HG03575 (cell line): ENCODE measurements at regions not wholly inside any gene's neighbourhood (a gene's known extent, or its start where the extent isn't known, plus 50 kb on each side); places are given as distances from the start of the nearest gene placed in this dataset.

Experiments used
- ATAC-seq: cut with Tn5 transposase; IDR thresholded peaks from one replicate; pipeline ENCODE4 v1.9.1; 2021; ENCODE audit not compliant: unreplicated experiment, insufficient number of reproducible peaks, low FRiP score; ENCODE audit errors: extremely low read depth

DNA sequence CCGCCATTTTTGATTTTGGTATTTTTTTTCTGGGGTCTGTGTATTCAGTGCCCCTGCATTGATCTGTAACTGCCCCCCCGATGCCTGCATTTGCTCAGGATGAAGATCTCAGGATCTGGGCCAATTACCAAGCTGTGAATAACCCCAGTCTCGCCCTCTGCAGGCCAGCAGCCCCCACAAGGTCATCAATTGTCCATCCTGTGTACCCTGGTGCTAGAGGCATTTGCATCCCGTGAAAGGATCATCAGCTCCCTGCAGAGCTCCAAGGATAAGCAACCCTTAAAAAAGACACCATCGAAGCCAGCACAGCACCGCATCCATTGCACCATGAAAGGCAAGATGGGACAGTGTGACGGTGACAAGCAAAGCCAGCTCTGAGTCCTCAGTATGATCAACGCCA is 154.1 kb upstream of the KLHL29 start:
- ATAC-seq, result no peak

DNA sequence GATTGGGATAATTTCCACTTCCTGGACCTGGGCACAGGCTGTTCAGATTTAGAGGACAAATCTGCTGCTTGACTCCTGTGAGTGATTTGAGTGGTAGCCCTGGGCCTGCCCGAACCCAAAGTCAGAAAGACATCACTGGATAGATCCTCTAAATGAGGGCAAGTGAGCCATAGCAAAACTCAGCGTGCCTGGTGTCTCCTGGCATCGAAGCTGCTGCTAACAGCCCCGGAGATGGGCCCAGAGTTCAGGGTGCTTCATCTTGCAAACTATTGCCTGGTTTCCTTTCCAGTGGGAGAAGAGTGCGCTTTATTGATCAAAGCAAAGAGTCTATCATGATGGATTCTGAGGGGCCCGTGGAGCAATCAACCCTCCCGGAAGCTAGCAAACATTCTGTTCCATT is 153.1 kb upstream of the KLHL29 start:
- no peak for ATAC-seq

DNA sequence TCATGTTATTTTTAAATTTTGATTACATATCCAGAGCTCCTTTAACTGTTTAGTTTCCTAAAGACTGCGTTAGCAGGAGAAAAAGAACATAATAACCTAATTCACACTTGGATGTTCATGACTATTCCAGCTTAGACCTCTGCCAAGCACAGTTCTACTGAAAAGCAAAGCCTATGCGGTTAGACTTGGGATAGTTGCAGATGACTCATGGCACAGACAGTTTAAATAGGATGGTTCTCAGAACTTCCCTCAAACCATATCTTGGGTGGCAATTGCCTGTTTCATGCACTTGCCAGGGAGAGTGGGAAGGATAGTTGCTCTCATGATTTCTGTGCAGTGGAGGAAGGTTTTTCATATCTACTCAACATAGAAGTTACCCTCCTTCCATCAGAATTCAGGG is 149.7 kb upstream of the KLHL29 start:
- ATAC-seq, result no peak

GRCh38 chr2:23235736-23236135 is 149.2 kb upstream of the KLHL29 start:
- no peak for ATAC-seq

DNA sequence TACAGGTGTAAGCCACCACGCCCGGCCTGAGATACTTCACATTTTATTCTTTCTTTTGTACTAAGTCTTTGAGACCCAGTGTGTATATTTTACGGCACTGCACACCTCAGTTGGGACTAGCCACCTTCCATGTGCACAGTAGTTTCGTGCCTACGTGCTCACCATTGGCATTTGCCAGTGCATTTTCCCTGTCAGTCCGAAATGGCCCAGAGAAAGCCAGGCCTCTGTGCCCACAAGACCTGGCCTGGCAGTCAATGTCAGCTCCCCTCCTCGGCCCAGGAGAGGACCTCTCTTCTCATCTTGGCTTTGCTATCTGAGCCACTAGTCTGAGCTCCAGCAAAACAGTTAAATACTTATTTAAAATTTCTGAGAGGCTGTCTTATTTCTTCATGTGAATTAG is 147.8 kb upstream of the KLHL29 start:
- no peak for ATAC-seq

DNA sequence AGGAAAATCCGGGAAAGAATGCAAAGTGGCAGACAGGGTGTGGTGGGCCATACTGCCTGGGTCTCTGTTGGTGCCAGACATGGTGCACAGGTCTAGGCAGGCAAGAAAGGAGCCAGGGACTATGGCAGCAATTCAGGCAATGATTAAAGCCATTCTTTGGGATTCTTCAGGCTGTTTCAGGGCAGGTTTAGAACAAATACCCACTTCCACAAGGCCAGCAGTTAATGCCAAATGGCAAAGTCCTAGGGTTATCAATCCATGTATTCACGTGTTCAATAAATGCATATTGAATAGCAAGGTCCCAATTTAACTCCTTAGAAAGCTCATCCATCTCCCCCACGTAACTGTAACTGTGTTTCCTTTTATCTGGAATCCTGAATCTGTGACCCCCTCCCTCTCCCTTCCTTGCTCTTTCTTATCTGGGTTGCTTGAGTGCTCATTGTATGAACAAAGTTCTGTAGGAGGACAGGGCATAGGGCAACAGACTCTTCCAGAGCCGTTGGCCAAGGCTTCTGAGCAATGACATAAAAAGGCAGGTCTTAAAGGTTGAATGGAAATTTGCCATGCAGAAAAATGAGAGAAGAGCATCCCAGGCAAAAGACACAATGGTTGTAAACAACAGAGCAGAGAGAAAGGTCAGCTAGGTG is 146.8 kb upstream of the KLHL29 start:
- ATAC-seq, result no peak

DNA sequence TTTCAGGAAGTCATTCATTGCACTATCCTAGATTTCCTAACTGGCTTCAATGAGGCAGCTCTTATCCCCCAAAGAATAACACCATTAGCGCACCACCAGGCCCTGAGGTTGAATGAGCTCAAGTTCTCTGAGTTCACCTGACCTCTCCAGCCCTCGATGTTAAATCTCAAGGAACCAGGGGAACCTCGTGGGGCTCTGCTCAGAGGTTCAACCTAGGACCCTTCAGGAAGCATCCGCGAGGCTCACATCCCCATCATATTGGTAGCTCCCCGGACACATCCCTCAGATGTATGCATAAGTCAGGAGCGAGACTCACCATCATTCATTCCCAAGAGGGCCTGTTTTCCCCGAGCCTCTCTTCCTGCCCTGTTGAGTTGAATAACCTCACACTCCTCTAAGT is 145.6 kb upstream of the KLHL29 start:
- no peak for ATAC-seq

- ATAC-seq, result no peak
These were observed 143.9 kb upstream of the KLHL29 start for GRCh38 chr2:23241121-23241520.

- no peak for ATAC-seq
These were observed 143.3 kb upstream of the KLHL29 start for GRCh38 chr2:23241611-23242245.

GRCh38 chr2:23243073-23243659 is 141.8 kb upstream of the KLHL29 start:
- no peak for ATAC-seq

DNA sequence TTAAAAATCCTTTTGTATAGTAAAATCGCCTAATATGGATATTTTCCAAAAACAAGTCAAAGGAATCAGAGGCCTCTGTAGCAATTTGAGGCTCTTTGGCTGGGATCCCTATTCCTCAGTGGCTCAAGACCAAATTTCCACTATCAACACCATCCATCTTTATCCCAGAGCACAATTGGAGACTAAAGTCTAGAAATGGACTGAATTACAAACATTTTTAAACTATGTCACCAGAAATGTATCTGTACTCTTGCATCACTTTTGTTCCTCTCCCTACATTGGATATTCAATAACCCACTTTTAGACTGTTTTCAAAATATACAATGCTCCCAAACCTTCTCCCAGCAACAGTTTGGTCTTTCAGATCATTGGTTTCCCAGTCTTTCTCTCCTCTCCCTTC is 140.4 kb upstream of the KLHL29 start:
- no peak for ATAC-seq

DNA sequence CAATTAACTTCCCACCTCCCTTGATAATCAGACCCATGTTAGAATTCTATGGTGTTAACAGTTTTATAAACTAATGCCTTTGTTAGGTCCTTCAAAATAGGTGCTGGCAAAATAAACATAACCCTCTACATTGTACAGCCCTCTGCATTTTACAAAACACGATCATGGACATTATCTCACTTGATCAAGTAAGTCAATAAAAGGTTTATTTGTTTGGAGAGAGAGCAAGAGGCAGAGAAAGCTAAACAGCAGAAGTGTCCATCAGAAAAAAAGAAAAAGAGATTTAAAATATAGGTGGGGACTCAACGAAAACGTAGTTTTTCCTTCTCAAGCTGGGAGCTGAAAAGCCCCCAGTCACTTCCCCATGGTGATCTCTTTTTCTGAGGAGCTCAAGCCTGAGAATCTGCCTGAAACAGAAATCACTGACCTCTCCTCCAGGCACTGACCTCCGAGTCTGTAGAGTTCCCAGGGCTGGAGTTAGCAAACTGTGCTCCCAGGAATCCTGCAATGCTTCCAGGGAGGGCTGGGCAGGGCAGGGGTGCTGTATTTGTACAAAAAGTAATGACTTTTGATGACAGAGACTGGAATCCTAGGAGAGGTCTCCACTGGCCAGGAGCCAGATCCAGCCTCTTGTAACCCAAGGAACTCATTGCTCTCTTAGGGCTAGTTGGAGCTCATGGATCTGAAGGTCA is 137.8 kb upstream of the KLHL29 start:
- ATAC-seq, result no peak

DNA sequence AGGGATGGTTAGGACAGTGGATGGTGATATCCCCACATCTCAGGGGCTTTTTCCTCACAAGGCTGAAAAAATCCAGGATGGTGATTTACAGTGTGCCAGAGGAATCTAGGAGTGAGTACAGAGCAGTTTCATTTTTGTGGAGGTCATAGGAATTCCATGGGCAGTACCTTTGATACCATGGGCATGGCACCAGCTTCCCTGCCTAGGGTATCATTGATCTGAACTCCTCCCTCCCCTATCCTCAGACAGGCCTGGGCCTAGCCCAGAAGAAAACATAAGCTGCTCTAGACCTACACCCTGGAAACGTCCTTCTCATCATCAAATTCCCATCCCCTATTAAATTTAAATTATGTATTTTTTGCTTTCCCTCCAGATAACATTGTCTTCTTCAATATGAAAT is 136.3 kb upstream of the KLHL29 start:
- ATAC-seq, result no peak

GRCh38 chr2:23249348-23249747 is 135.6 kb upstream of the KLHL29 start:
- no peak for ATAC-seq

DNA sequence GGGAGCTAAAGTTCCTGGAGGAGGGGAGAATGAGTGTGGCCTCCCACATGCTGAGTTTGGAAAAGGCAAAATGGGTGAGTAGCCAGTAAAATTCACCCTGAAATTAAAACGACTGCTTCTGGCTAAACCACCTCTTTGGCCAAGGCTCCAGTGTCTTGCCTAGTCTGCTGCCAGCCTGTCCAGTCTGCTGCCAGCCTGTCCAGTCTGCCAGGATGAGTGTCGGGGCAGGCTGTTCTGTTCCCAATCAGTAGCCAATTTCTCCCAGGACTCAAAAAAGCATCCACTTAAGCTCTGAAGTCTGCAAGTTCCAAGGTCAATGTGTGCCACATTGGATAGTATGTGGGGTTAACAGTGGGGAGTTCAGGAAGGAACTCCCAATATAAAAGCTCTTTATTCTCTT is 134.6 kb upstream of the KLHL29 start:
- ATAC-seq, result no peak

DNA sequence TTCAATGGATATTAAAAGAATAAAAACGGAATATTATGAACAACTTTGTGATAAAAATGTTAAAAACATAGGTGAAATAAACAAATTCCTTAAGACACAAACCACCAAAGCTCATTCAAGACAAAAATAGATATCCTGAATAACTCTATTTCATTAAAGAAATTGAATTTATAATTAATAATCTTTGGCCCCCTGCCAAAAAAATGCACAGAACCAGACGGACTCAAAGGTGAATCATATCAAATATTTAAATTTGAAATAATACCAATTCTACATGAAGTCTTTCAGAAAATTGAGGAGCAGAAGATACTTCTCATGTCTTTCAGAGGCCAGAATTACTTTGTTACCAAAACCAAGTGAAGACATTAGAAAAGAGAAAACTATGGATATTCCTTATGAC is 128.3 kb upstream of the KLHL29 start:
- ATAC-seq, result no peak

- no peak for ATAC-seq
These were observed 124.4 kb upstream of the KLHL29 start for GRCh38 chr2:23260621-23261020.

DNA sequence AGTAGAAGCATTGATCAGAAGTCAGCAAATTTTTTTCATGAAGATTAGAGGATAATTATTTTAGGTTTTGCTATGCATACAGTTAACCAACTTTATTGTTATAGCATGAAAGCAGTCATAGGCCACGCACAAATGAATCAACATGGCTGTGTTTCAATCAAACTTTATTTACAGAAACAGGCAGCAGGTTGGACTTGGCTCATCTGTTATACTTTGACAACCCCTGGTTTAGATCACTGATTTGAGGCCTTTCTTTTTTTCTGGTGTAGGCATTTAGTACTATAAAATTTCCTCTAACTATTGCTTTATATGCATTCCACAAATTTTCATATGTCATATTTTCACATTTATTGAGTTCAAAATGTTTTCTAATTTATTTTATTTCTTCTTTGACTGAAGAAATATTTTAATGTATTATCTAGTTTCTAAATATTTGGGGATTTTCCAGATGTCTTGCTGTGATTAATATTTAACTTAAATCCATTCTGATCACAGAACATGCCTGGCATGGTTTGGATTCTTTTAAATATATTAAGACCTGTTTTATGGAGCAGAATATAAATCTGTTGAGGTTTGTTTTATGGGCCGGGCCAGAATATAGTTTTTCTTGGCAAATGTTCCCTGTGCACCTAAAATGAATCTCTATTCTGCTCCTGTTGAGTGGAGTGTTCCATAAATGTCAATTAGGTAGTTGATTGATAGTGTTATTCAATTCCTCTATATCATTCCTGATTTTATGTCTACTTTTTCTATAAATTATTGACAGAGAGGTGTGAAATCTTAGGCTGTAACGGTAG is 116.3 kb upstream of the KLHL29 start:
- no peak for ATAC-seq

DNA sequence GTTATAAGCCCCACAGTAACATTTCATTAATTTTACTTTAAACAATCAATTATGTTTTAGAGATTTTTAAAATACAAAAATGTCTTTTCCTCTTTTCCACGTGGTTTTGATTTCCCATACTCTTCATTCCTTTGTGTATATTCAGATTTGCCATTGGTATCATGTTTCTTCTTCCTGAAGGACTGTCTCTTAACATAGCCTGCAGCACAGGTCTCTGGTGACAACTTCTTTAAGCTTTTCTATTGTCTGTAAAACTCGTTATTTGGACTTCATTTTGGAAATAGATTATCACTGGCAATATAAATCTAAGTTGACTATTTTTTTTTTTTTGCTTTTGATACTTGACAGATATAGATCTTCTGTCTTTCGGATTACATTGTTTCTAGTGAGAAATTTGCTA is 115.2 kb upstream of the KLHL29 start:
- no peak for ATAC-seq
